GM21526 (cell line): ENCODE measurements at regions not wholly inside any gene's neighbourhood (a gene's known extent, or its start where the extent isn't known, plus 50 kb on each side); places are given as distances from the start of the nearest gene placed in this dataset.
"Not testable (repeated sequence)": the region's sequence is repeated elsewhere in the genome, so short reads cannot be mapped to it uniquely, and the experiment has no call there.

Source experiments
- ATAC-seq: cut with Tn5 transposase; IDR thresholded peaks from one replicate; pipeline ENCODE4 v1.9.1; 2021; ENCODE audit warnings: moderate library complexity; ENCODE audit not compliant: unreplicated experiment, low FRiP score

DNA sequence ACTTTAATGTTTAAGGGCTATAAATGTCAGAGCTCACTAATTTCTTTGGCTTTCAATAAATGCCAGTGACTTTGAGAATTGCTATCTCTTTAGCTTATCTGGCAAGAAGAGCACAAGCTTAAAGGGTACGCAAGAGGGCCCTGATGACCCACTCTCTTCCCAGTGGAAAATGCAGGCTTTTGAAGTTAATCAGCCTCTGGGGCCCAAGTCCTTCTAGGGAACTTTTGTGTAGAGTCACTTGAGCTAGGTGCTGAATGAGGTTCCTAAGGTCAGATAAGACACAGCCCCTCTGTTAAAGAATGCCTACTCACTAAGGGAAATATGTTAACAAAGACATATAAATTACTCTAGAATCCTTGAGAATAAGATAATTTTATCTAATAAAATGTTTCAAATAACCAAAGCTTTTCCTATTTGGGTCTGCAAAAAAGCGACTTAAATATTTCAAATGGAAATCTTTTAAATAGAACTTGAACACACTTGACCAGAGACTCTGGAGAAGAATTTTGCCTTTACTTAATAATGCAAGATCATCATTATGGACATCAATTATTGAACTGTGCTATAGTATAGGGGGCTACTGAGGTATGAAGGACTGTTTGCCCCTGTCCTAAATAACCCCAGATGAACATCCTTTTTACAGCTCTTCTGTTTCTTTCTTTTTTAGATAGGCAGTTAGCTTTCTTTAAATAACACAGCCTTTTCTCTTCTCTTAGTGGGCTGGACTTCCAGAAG, 430.1 kb downstream of the GBA3 start:
- no peak for ATAC-seq

GRCh38 chr4:23120374-23120773, 427.6 kb downstream of the GBA3 start:
- no peak for ATAC-seq

GRCh38 chr4:23117826-23118225, 425.1 kb downstream of the GBA3 start:
- no peak for ATAC-seq

DNA sequence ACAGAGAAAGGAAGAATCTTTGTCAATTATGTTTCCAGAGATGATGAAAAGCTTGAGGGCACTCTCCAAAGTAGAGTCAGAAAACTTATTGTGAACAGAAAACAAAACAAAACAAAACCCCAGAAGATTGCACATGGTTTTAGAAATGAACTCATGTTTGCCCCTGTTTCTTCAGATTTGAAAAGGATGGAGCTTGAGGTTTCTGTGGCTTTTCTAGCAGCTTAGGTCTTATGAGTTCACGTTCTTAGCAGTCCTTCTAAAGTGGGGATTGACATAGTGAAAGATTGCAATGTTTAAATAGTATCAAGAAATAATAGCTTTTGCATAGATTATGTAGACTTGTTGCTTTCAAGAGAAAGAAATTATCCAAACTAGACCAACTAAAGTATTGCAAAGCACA, 421.8 kb downstream of the GBA3 start:
- ATAC-seq, result no peak

DNA sequence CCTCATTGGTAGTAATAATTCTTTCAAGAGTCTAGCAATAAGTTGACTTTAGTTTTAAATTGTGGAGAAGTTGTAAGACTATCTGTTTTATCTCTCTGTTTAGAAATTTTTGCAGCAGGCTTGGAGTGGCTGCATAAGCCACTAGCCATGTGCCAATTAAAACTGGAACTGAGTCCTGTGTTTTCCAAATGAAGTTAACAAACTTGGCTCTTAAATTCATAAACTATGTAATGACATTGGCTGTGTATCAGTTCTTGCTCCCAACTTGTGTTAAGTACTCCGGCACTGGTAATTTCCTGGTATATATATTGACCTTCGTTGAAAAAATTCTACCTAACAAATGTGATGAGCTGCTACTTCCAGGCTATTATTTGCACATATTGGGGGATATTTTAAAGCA, 420.4 kb downstream of the GBA3 start:
- ATAC-seq, result no peak

- no peak for ATAC-seq
Measured at GRCh38 chr4:23106516-23106915, 413.8 kb downstream of the GBA3 start.

- no peak for ATAC-seq
Measured at GRCh38 chr4:23105759-23106370, 413.1 kb downstream of the GBA3 start.

- ATAC-seq, result no peak
Measured at GRCh38 chr4:23097251-23097650, 404.5 kb downstream of the GBA3 start.

GRCh38 chr4:23091711-23092110, 399.0 kb downstream of the GBA3 start:
- ATAC-seq, result no peak

- no peak for ATAC-seq
Measured at GRCh38 chr4:23085249-23085568, 392.5 kb downstream of the GBA3 start.

- ATAC-seq, result no peak
Measured at GRCh38 chr4:23084559-23085248, 392.0 kb downstream of the GBA3 start.

DNA sequence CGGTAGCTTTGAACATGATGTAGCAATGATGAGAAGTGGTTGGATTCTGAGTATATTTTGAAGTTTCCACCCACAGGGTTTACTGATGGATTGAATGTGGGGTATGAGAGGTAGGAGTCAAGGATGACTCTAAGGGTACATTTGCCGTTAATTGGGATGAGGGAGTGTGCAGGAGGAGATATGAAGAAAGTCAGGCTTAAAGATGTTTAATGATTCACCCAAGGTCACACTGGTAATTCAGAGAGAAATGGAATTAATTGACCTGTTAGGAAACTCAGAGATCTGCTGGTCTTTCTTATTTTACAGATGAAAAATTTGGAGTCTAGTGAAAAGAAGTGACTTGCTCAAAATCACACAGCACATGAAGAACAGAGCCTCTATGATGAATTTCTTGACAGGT, 390.7 kb downstream of the GBA3 start:
- no peak for ATAC-seq

- not testable (repeated sequence) for ATAC-seq
Measured at GRCh38 chr4:23080171-23080570, 387.4 kb downstream of the GBA3 start.

DNA sequence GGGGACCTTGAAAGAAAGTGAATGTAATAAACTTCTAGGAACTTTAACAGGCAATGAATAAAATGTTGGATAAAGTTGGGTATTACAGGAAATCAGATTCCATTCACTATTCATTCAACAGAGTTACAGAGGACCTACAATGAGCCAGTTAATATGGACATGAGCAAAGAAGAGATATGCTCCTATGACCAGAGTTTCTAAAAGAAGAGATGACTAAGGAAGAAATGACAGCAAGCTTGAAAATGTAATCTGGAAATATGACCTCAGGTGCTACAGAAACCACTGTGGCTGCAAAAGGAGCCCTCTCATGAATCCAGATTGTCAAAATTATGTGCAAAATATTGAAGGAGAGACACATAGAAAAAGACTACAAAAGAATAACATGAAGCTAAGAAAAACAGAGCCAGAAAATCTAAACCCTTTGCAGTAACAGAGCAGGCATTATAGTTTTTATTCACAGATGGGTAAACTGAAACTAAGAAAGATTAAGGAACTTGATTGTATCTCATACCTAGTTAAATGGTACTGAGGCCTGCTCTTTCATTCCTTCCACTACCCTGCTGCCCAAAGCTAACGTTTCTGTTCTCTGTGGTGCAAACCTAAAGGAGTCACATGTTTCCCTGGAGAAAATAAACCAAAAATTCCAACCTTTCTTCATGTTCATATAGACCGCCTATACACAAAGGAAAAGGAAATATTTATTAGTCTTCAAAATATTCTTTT, 378.3 kb downstream of the GBA3 start:
- ATAC-seq, result no peak

GRCh38 chr4:23068756-23069155, 376.0 kb downstream of the GBA3 start:
- no peak for ATAC-seq

DNA sequence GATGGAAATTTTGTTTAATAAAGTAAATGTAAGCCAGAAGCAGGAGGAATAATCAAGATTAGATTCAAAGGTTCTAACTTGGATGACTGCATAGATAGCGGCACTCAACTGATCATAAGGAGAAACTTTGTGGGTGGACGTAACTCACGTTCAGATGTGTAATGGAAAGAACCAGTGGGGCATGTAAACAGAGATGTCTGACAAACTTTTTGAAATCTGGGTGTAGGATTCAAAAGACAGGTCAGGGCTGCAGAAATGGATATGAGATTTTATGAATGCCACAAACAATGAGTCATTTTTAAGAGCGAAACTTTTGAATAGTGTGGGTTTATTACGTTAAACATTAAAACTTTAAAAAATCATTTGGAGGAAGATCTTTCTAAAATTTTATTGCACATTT, 375.6 kb downstream of the GBA3 start:
- ATAC-seq, result no peak

DNA sequence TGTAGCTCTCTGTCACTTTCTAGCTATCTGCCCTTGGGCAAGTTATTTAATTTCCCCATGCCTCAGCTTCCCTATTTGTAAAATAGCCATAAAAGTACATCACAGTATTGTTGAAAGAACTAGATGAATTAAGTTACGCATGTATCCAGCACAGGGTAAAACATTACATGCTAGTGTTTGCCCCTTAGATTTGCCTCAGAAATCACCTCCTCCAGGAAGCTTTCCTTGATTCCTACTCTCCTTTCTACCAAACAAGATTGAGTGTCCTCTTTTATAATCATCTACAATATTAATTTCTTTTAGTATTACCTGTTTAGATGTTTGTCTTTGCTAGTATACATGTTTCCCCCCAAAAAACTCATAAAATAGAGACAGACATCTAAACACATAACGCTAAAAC, 369.5 kb downstream of the GBA3 start:
- ATAC-seq, result no peak

DNA sequence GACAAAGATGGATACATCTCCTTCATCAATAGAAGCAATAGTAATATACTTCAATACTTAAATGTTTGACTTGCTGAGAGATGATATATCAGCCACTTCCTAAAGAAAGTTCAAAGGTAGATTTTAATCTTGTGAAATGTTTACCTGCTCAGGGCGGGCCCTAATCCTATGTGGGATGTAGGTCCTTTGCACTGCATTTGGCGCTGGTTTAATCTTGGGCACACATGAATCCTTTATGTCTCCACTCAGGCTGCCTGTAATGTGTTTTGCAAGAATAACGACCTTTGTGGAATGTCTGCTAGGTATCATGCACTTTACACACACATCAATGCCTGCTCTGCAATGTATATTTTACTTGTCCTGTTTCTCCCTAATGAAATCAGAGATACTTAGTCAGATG, 368.7 kb downstream of the GBA3 start:
- no peak for ATAC-seq

DNA sequence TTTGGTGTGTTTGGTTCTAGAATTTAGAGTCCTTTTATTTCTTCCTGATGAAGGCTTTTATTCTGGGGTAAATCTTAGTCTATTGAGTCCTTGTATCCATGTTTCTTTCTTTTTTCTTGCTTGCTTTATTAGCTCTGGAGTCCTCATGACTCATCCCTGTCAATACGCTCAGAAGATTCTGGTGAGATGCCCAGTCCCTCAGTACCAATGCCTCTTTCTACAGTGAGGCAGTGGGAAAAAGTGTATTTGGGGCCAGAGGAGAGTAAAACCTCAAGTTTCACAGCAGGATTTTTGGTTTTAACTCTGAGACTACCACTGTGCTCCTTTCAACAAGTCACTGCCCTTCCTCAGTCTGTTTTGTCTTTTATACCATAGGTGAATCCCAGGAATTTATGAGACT, 368.0 kb downstream of the GBA3 start:
- ATAC-seq, result no peak

DNA sequence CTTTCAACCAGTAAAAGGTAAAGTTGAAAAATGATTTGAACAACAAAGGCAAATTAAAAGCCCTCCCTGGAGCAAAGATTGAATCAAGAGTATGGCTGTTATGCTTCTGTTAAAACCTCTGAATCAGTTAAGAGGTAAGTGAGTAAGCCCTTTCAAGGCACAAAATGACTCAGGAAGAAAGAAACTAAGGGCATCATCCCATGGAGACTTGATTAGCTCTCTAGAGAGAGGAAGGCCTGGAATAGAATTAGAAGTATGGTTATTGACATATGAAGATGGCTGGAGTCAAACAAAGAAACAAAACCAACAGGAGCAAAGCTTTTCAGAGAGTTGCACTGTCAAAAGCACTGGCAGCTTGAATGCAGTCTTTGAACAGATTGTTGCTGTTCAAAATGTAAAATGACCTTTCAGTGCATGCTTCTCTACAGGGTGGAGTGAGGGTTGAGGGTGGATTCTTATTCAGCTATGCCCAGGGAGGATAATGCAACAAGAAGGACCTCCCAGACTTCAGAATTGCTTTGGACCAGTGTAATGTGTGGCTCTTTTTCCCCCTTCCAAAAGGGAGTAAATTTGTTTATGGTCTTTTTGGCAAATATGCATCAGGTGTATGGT, 365.5 kb downstream of the GBA3 start:
- ATAC-seq, result no peak

DNA sequence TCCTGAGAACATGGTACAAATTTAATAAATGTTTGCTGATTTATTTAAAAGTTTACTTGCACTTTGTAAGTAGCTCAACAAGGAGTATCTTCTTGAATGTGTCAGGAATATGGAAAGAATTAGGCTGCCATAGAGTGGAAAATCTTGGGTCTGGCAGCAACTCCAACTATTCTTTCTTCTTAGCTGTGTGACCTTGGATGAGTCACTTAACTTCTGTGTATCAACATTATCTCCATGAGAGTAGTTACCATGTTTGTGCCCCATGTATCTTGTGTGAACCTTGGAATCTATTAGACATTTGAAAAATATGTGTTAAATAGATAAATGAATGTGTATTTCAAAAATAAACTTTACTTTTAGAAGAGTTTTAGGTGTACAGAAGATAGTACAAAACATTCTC, 348.8 kb downstream of the GBA3 start:
- ATAC-seq, result no peak
